GM12891 (cell line): ENCODE measurements at regions not wholly inside any gene's neighbourhood (a gene's known extent, or its start where the extent isn't known, plus 50 kb on each side); places are given as distances from the start of the nearest gene placed in this dataset.

Experiments
- DNase-seq: peaks from one replicate; pipeline ENCODE4 v3.0.0; 2011; ENCODE audit warnings: low spot score; ENCODE audit not compliant: insufficient read length
- FAIRE-seq: peaks from 2 replicates; lab custom pipeline; 2011; peaks lifted over from hg19 to GRCh38; lab: Jason Lieb, UNC
- PAX5 ChIP-seq: IDR thresholded peaks from 2 replicates; pipeline ENCODE4 v1.6.1; 2011; ENCODE audit warnings: low read length, moderate library complexity, mild to moderate bottlenecking; ENCODE audit not compliant: insufficient read depth, severe bottlenecking
- POLR2A ChIP-seq: IDR thresholded peaks from 2 replicates; pipeline ENCODE4 v1.6.1; 2011; ENCODE audit warnings: low read depth, low read length, control low read depth
- POLR2AphosphoS5 ChIP-seq: IDR thresholded peaks from 2 replicates; pipeline ENCODE4 v1.6.1; 2011; ENCODE audit warnings: low read depth, low read length, control low read depth
- POU2F2 ChIP-seq: IDR thresholded peaks from 2 replicates; pipeline ENCODE4 v1.6.1; 2011; ENCODE audit warnings: low read depth, mild to moderate bottlenecking, control low read depth, low read length, moderate library complexity
- SPI1 ChIP-seq: IDR thresholded peaks from 2 replicates; pipeline ENCODE4 v1.6.1; 2011; ENCODE audit warnings: low read depth, low read length, control low read depth
- TAF1 ChIP-seq: IDR thresholded peaks from 2 replicates; pipeline ENCODE4 v1.6.1; 2011; ENCODE audit warnings: low read depth, low read length, control low read depth

DNA sequence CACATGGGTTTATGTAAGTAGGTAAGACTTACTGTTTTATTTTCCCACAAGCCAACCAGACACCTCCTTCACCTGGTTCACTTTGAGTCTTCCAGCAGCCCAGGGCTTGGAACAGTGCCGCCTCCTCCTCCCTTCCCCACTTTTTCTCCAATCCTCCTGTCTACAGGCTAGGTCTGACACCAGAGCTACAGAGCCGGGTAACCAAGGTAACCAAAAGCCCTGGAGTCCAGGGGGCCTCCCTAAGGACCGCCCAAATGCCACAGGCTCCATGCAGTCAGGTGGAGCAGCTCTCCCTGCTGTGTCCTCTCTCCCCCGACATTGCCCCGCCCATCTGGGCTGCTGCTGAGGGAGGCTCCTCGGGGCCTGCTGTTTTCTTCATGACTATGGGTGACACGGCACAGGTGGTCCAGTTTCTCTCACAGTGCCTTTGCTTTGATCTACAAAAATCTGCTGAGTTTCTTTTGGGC, 138.0 kb upstream of the EFNA5 start:
- DNase-seq: no peak
- no peak for FAIRE-seq
- TF ChIP-seq POLR2A (no peak), TAF1 (no peak), SPI1 (no peak)

GRCh38 chr5:107807431-107807830, 136.7 kb upstream of the EFNA5 start:
- DNase-seq: no peak
- no peak for FAIRE-seq
- TF ChIP-seq POU2F2 (no peak), POLR2A (no peak), TAF1 (no peak), PAX5 (no peak), SPI1 (no peak), POLR2AphosphoS5 (no peak)

DNA sequence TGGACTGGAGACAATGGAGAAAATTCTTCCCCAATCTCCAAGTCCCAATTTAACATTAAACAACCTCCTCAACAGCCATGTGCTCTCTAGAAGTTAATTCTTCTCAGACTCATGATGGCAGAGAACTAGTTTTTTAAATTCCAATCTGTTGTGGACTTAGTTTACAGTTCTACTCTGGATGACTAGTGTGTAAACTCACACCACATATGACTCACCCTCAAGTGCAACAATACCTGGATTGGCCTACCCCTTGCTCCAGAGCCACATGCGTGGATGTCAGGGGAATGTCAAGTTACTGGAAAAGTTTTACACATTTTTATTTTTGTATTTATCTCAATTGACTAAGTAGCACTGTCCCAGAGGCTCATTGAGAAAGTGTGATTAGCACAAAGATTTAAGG, 136.0 kb upstream of the EFNA5 start:
- DNase-seq: no peak
- FAIRE-seq: no peak
- TF ChIP-seq TAF1 (no peak), POU2F2 (no peak), PAX5 (no peak), POLR2AphosphoS5 (no peak), POLR2A (no peak)

- DNase-seq: no peak
- no peak for TF ChIP-seq SPI1
- no peak for TF ChIP-seq POLR2A
- TF ChIP-seq PAX5: no peak
- no peak for TF ChIP-seq POU2F2
- no peak for TF ChIP-seq TAF1
- no peak for TF ChIP-seq POLR2AphosphoS5
- FAIRE-seq: no peak
Measured at GRCh38 chr5:107806271-107806670, 135.5 kb upstream of the EFNA5 start.

- TF ChIP-seq POLR2AphosphoS5 (no peak), SPI1 (no peak), POLR2A (no peak), POU2F2 (no peak), PAX5 (no peak), TAF1 (no peak)
- DNase-seq: no peak
- no peak for FAIRE-seq
Measured at GRCh38 chr5:107805824-107806223, 135.1 kb upstream of the EFNA5 start.

DNA sequence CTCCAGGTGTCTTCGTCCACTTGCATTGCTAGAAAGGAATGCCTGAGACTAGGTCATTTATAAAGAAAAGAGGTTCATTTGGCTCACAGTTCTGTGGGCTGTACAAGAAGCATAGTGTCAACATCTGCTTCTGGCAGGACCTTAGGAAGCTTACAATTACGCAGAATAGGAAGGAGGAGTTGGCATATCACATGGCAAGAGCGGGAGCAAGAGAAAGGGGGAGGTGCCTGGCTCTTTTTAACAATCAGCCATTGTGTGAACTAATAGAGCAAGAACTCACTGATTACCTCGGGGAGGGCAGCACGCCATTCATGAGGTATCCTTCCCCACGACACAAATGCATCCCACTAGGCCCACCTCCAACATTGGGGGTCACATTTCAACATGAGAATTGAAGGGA, 134.4 kb upstream of the EFNA5 start:
- TF ChIP-seq SPI1: no peak
- TF ChIP-seq POLR2A: no peak
- no peak for TF ChIP-seq PAX5
- TF ChIP-seq POLR2AphosphoS5: no peak
- TF ChIP-seq POU2F2: no peak
- TF ChIP-seq TAF1: no peak
- no peak for FAIRE-seq
- DNase-seq: no peak

DNA sequence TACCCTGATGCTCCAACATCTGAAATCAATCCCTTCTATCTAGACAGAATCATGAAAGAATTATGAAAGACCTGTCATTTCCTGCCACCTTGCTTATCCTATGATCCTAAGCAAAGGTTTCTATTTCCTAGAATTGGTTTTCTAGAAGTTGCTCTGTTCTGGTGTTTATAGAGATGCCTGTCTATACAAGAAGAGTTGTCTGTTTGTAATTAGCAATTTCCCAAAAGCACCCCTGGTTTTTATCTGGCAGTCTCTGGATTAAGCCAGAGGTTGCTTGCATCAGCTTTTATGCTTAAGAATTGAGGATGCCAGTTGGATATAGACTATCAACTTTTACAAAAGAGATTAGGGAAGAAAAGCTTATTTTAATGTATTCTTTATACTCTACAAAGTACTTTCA, 133.0 kb upstream of the EFNA5 start:
- DNase-seq (no peak), FAIRE-seq (no peak)
- TF ChIP-seq POLR2A: no peak
- no peak for TF ChIP-seq SPI1
- TF ChIP-seq PAX5: no peak
- no peak for TF ChIP-seq POU2F2

DNA sequence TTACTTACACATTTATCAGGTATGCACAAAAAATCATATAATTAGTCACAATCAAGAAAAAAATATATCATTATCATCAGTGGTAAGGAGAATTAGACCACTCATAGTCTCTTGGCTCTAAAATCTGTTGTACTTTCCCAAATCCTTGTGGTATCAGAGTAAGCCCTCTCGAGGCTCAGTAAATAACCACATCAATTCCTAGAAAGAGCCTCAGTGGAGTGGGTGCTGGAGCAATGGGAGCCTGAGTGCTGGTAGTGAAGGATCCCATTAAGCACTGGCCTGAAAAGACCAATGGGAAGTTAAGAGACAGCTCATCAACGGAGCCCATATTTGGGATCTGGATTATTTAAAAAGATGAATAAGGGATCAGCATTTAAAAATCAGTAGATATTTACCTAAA, 130.3 kb upstream of the EFNA5 start:
- DNase-seq (no peak), FAIRE-seq (no peak)
- TF ChIP-seq POU2F2 (no peak), TAF1 (no peak), PAX5 (no peak), SPI1 (no peak), POLR2A (no peak), POLR2AphosphoS5 (no peak)

- FAIRE-seq: no peak
- no peak for DNase-seq
- TF ChIP-seq SPI1 (no peak), POLR2AphosphoS5 (no peak)
Measured at GRCh38 chr5:107799306-107799705, 128.6 kb upstream of the EFNA5 start.

- TF ChIP-seq POLR2AphosphoS5: no peak
- TF ChIP-seq POLR2A: no peak
- no peak for TF ChIP-seq PAX5
- TF ChIP-seq SPI1: no peak
- no peak for TF ChIP-seq TAF1
- no peak for TF ChIP-seq POU2F2
- FAIRE-seq (no peak), DNase-seq (no peak)
Measured at GRCh38 chr5:107796797-107797196, 126.1 kb upstream of the EFNA5 start.

DNA sequence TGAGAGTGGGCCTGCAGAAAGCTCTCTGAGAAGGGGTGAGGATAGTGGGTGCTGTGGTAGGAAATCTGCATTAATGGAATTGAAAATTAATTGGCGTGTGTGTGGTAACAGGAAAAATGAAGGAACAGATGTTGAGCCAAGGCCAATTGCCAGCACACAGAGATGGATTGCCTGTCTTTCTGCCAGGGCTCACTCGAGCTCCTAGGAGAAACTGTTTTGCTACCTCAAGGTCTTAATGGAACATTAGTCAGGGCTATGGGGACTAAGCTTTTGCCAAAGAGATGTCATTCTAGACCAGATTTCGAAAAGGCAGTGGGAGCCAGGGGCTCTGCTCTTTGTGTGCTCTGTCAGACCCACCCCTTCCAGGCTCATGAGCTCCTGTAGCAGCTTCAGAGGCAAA, 124.0 kb upstream of the EFNA5 start:
- TF ChIP-seq POLR2A (no peak), TAF1 (no peak), PAX5 (no peak), POLR2AphosphoS5 (no peak), SPI1 (no peak), POU2F2 (no peak)
- FAIRE-seq: no peak
- no peak for DNase-seq
